Endodermal cell (in vitro differentiated cells): ENCODE measurements at regions not wholly inside any gene's neighbourhood (a gene's known extent, or its start where the extent isn't known, plus 50 kb on each side); places are given as distances from the start of the nearest gene placed in this dataset.

ENCODE experiments used
- DNase-seq: peaks from one replicate; pipeline ENCODE4 v3.0.0-alpha.2; 2017
- H3K27ac ChIP-seq: 2 replicates; pipeline ENCODE4 v1.5.1; 2013; ENCODE audit warnings: mild to moderate bottlenecking, low read depth, low read length, moderate library complexity
- H3K27me3 ChIP-seq: 2 replicates; pipeline ENCODE4 v1.6.1; 2013; ENCODE audit warnings: mild to moderate bottlenecking, low read length, moderate library complexity; ENCODE audit not compliant: insufficient read depth, control insufficient read depth, poor library complexity, severe bottlenecking
- H3K36me3 ChIP-seq: 2 replicates; pipeline ENCODE4 v1.7.0; 2013; ENCODE audit warnings: mild to moderate bottlenecking, low read length, moderate library complexity; ENCODE audit not compliant: control insufficient read depth, insufficient read depth
- H3K4me1 ChIP-seq: one replicate; pipeline ENCODE4 v1.7.0; 2013; ENCODE audit warnings: low read length; ENCODE audit not compliant: control insufficient read depth, insufficient read depth
- H3K4me3 ChIP-seq: 2 replicates; pipeline ENCODE4 v1.5.1; 2013; ENCODE audit warnings: mild to moderate bottlenecking, low read length, moderate library complexity
- H3K9ac ChIP-seq: 2 replicates; pipeline ENCODE4 v1.6.1; 2013; ENCODE audit warnings: mild to moderate bottlenecking, low read length, moderate library complexity; ENCODE audit not compliant: poor library complexity, severe bottlenecking; ENCODE audit errors: extremely low read depth
- H3K9me3 ChIP-seq: 2 replicates; pipeline ENCODE4 v1.6.1; 2013; ENCODE audit warnings: mild to moderate bottlenecking, low read length, moderate library complexity; ENCODE audit not compliant: control insufficient read depth
- H3K27ac Mint-ChIP-seq: 2 replicates; pipeline ENCODE4 v1.8.0; 2020; ENCODE audit warnings: mixed read lengths
- H3K27me3 Mint-ChIP-seq: 2 replicates; pipeline ENCODE4 v1.8.0; 2021; ENCODE audit warnings: mild to moderate bottlenecking, mixed read lengths; ENCODE audit not compliant: insufficient read depth
- H3K36me3 Mint-ChIP-seq: 2 replicates; pipeline ENCODE4 v1.8.0; 2020; ENCODE audit warnings: low read depth, mixed read lengths
- H3K4me1 Mint-ChIP-seq: 2 replicates; pipeline ENCODE4 v1.8.0; 2020; ENCODE audit warnings: mixed read lengths
- H3K4me3 Mint-ChIP-seq: 2 replicates; pipeline ENCODE4 v1.8.0; 2020; ENCODE audit warnings: mild to moderate bottlenecking, moderate library complexity, mixed read lengths
- H3K9me3 Mint-ChIP-seq: 2 replicates; pipeline ENCODE4 v1.8.0; 2020; ENCODE audit warnings: mild to moderate bottlenecking, mixed read lengths
- CTCF ChIP-seq: fragments of 200-600 bp; sonication (generic); conservative IDR thresholded peaks from 2 replicates; pipeline ENCODE4 v1.5.0; 2021; ENCODE audit warnings: antibody characterized with exemption, mild to moderate bottlenecking
- WGBS, 2 experiments: methylation state at CpG; one replicate each; pipeline versions ENCODE4 v1.1.5 to v1.1.7; 2013; ENCODE audit warnings: missing lambda C conversion rate in 2 of 2, mixed read lengths in 1 of 2; ENCODE audit not compliant: insufficient coverage in 1 of 2, insufficient read length in 1 of 2; 5-methylcytosine and 5-hydroxymethylcytosine counted together

- no peak overlapping the region for H3K27ac ChIP-seq
- H3K27ac Mint-ChIP-seq, result no peak overlapping the region
- H3K36me3 Mint-ChIP-seq, result no peaks in the 10 kb centered on the region
- no peaks in the 10 kb centered on the region for H3K36me3 ChIP-seq
- H3K4me1 ChIP-seq, result no peaks in the 10 kb centered on the region
- no peaks in the 10 kb centered on the region for H3K9me3 Mint-ChIP-seq
- no peak for DNase-seq
- no peaks in the 10 kb centered on the region for H3K27me3 Mint-ChIP-seq
- H3K4me3 ChIP-seq, result no peak overlapping the region
- H3K4me3 Mint-ChIP-seq, result no peak overlapping the region
- no peak for TF ChIP-seq CTCF
- no peaks in the 10 kb centered on the region for H3K9me3 ChIP-seq
- no peaks in the 10 kb centered on the region for H3K4me1 Mint-ChIP-seq
- H3K9ac ChIP-seq, result no peak overlapping the region
- 93 to 95% methylated on average over 2 to 7 of the region's 7 CpGs for WGBS, 2 experiments
- H3K27me3 ChIP-seq, result no peaks in the 10 kb centered on the region
Observed at GRCh38 chr3:99471353-99472323, 166.8 kb upstream of the COL8A1 start.

GRCh38 chr3:99470841-99471240 is 167.6 kb upstream of the COL8A1 start:
- H3K4me3 Mint-ChIP-seq, result no peak overlapping the region
- Histone ChIP-seq H3K27me3 (no peaks in the 10 kb centered on the region), H3K27ac (no peak overlapping the region), H3K9ac (no peak overlapping the region), H3K9me3 (no peaks in the 10 kb centered on the region), H3K4me1 (no peaks in the 10 kb centered on the region), H3K36me3 (no peaks in the 10 kb centered on the region), H3K4me3 (no peak overlapping the region)
- H3K27ac Mint-ChIP-seq, result no peak overlapping the region
- H3K9me3 Mint-ChIP-seq, result no peaks in the 10 kb centered on the region
- no peak for TF ChIP-seq CTCF
- no peaks in the 10 kb centered on the region for H3K4me1 Mint-ChIP-seq
- H3K36me3 Mint-ChIP-seq, result no peaks in the 10 kb centered on the region
- no peak for DNase-seq
- H3K27me3 Mint-ChIP-seq, result no peaks in the 10 kb centered on the region

DNA sequence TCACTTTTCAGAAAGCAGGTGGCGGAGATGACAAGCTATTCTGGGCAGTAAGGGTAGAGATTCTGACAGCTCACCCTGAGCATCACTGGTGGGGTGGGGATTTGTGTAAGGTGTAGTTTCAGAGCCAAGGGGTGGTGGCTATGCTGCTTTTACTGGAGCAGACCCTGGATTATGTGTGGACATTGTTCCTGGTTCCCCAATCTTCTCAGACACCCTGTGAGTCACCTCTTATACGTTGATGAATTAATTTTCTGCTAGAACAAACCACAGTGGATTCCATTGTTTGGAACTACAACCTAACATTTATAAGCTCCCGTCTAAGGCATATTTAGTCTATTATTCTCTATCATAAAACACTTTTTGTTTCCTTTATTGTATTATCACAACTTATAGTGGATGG is 169.5 kb upstream of the COL8A1 start:
- no peak overlapping the region for H3K27ac Mint-ChIP-seq

More for the DNA sequence above, 169.5 kb upstream of the COL8A1 start:
- Mint-ChIP-seq H3K36me3 (no peaks in the 10 kb centered on the region), H3K27me3 (no peaks in the 10 kb centered on the region), H3K4me3 (no peak overlapping the region), H3K9me3 (no peaks in the 10 kb centered on the region), H3K4me1 (no peaks in the 10 kb centered on the region)
- Histone ChIP-seq H3K9ac (no peak overlapping the region), H3K9me3 (no peaks in the 10 kb centered on the region), H3K4me1 (no peaks in the 10 kb centered on the region), H3K4me3 (no peak overlapping the region), H3K27me3 (no peaks in the 10 kb centered on the region), H3K36me3 (no peaks in the 10 kb centered on the region), H3K27ac (no peak overlapping the region)
- no peak for TF ChIP-seq CTCF
- DNase-seq, result no peak
- WGBS, 2 experiments, result 67 to 88% methylated on average over 1 to 3 of the region's 3 CpGs
